LHCN-M2 (cell line): ENCODE measurements at regions not wholly inside any gene's neighbourhood (a gene's known extent, or its start where the extent isn't known, plus 50 kb on each side); places are given as distances from the start of the nearest gene placed in this dataset.

Experiments used
- DNase-seq: peaks from one replicate; pipeline ENCODE4 v3.0.0-alpha.2; 2012; ENCODE audit warnings: low read depth

- DNase-seq, result no peak
Observed at GRCh38 chr13:84972907-84973306, 826.3 kb downstream of the SLITRK6 start.

- no peak for DNase-seq
Observed at GRCh38 chr13:84962849-84963248, 836.4 kb downstream of the SLITRK6 start.

GRCh38 chr13:84962141-84962750, 837.0 kb downstream of the SLITRK6 start:
- DNase-seq, result no peak

GRCh38 chr13:84961023-84961422, 838.2 kb downstream of the SLITRK6 start:
- no peak for DNase-seq

GRCh38 chr13:84959818-84960217, 839.4 kb downstream of the SLITRK6 start:
- DNase-seq, result no peak

- DNase-seq, result no peak
Observed at GRCh38 chr13:84954636-84955035, 844.6 kb downstream of the SLITRK6 start.

GRCh38 chr13:84951128-84951527, 848.1 kb downstream of the SLITRK6 start:
- no peak for DNase-seq

- no peak for DNase-seq
Observed at GRCh38 chr13:84946192-84946591, 853.0 kb downstream of the SLITRK6 start.

GRCh38 chr13:84940798-84941197, 858.4 kb downstream of the SLITRK6 start:
- no peak for DNase-seq

GRCh38 chr13:84940167-84940566, 859.1 kb downstream of the SLITRK6 start:
- no peak for DNase-seq

- no peak for DNase-seq
Observed at GRCh38 chr13:84934911-84935310, 864.3 kb downstream of the SLITRK6 start.

GRCh38 chr13:84933797-84934196, 865.4 kb downstream of the SLITRK6 start:
- DNase-seq, result no peak

GRCh38 chr13:84931264-84931663, 868.0 kb downstream of the SLITRK6 start:
- DNase-seq, result no peak

GRCh38 chr13:84927442-84928169, 871.6 kb downstream of the SLITRK6 start:
- no peak for DNase-seq

- DNase-seq, result no peak
Observed at GRCh38 chr13:84925443-84925842, 873.8 kb downstream of the SLITRK6 start.

GRCh38 chr13:84923831-84924230, 875.4 kb downstream of the SLITRK6 start:
- no peak for DNase-seq

GRCh38 chr13:84917252-84917878, 881.9 kb downstream of the SLITRK6 start:
- DNase-seq, result peak; percentile 4

- no peak for DNase-seq
Observed at GRCh38 chr13:84912720-84913119, 886.5 kb downstream of the SLITRK6 start.

GRCh38 chr13:84910423-84910822, 888.8 kb downstream of the SLITRK6 start:
- DNase-seq, result no peak

- no peak for DNase-seq
Observed at GRCh38 chr13:84903391-84903790, 895.8 kb downstream of the SLITRK6 start.

- DNase-seq, result no peak
Observed at GRCh38 chr13:84902243-84902642, 897.0 kb downstream of the SLITRK6 start.

- DNase-seq, result peak; percentile 45
Observed at GRCh38 chr13:84896128-84896527, 903.1 kb downstream of the SLITRK6 start.

- DNase-seq, result no peak
Observed at GRCh38 chr13:84894749-84895148, 904.5 kb downstream of the SLITRK6 start.
